22Rv1 (cell line): ENCODE measurements at regions not wholly inside any gene's neighbourhood (a gene's known extent, or its start where the extent isn't known, plus 50 kb on each side); places are given as distances from the start of the nearest gene placed in this dataset.

Experiments used
- CTCF ChIP-seq: fragments of 450-650 bp; IDR thresholded peaks from 2 replicates; pipeline ENCODE4 v1.5.1; 2017; ENCODE audit warnings: mild to moderate bottlenecking
- ZFX ChIP-seq: fragments of 450-650 bp; IDR thresholded peaks from 2 replicates; pipeline ENCODE4 v1.6.1; 2017; ENCODE audit warnings: antibody characterized with exemption, borderline replicate concordance

- TF ChIP-seq CTCF (no peak), ZFX (no peak)
Observed at GRCh38 chr2:53216805-53217204, 550.8 kb upstream of the CHAC2 start.
